ENCODE measurements at regions not wholly inside any gene's neighbourhood (a gene's known extent, or its start where the extent isn't known, plus 50 kb on each side); places are given as distances from the start of the nearest gene placed in this dataset.

GRCh38 chr4:24440765-24441164 is 143.6 kb downstream of the DHX15 start:
- no peak overlapping the region for H3K4me3 ChIP-seq (ENCODE audit: low read depth, low read length)
- no peak for DNase-seq (ENCODE audit: low read depth)
- TF ChIP-seq CTCF (conservative IDR thresholded peaks at IDR 0.05; ENCODE audit: low read depth, low read length): no peak

- no peak for DNase-seq (ENCODE audit: low read depth)
- no peak overlapping the region for H3K4me3 ChIP-seq (ENCODE audit: low read depth, low read length)
- TF ChIP-seq CTCF (conservative IDR thresholded peaks at IDR 0.05; ENCODE audit: low read depth, low read length): no peak
Observed at GRCh38 chr4:24434241-24434640, 150.1 kb downstream of the DHX15 start.

- TF ChIP-seq CTCF (conservative IDR thresholded peaks at IDR 0.05; ENCODE audit: low read depth, low read length): no peak
- no peak for DNase-seq (ENCODE audit: low read depth)
- H3K4me3 ChIP-seq (ENCODE audit: low read depth, low read length): no peak overlapping the region
Observed at GRCh38 chr4:24433515-24434214, 150.7 kb downstream of the DHX15 start.

- no peak for DNase-seq (ENCODE audit: low read depth)
- peak; percentile 37 for TF ChIP-seq CTCF (conservative IDR thresholded peaks at IDR 0.05; ENCODE audit: low read depth, low read length)
- H3K4me3 ChIP-seq (ENCODE audit: low read depth, low read length): no peak overlapping the region
Observed at GRCh38 chr4:24428850-24429249, 155.5 kb downstream of the DHX15 start.

GRCh38 chr4:24426557-24426956 is 157.8 kb downstream of the DHX15 start:
- no peak for DNase-seq (ENCODE audit: low read depth)
- no peak for TF ChIP-seq CTCF (conservative IDR thresholded peaks at IDR 0.05; ENCODE audit: low read depth, low read length)
- no peak overlapping the region for H3K4me3 ChIP-seq (ENCODE audit: low read depth, low read length)

- H3K4me3 ChIP-seq (ENCODE audit: low read depth, low read length): no peak overlapping the region
- no peak for DNase-seq (ENCODE audit: low read depth)
- no peak for TF ChIP-seq CTCF (conservative IDR thresholded peaks at IDR 0.05; ENCODE audit: low read depth, low read length)
Observed at GRCh38 chr4:24425863-24426262, 158.5 kb downstream of the DHX15 start.

GRCh38 chr4:24423670-24424069 is 160.7 kb downstream of the DHX15 start:
- no peak for DNase-seq (ENCODE audit: low read depth)
- TF ChIP-seq CTCF (conservative IDR thresholded peaks at IDR 0.05; ENCODE audit: low read depth, low read length): no peak
- H3K4me3 ChIP-seq (ENCODE audit: low read depth, low read length): no peak overlapping the region

Data from epithelial cell of proximal tubule (primary cell).